Caco-2 (cell line): ENCODE measurements at regions not wholly inside any gene's neighbourhood (a gene's known extent, or its start where the extent isn't known, plus 50 kb on each side); places are given as distances from the start of the nearest gene placed in this dataset.

Experiments
- BruUV-seq: library from RNA; stranded (reverse); fragments of 400-500 nt; replicated peaks from 2 replicates; lab custom pipeline; 2021; lab: Mats Ljungman, UMichigan
- CTCF ChIA-PET: fragments of 300-600 bp; sonication (Branson Sonifier 250); formaldehyde crosslinking; loops from one replicate; lab custom pipeline; 2022; ENCODE audit warnings: antibody characterized with exemption; lab: Charles Lee
- POLR2A ChIA-PET: fragments of 300-600 bp; sonication (Branson Sonifier 250); formaldehyde crosslinking; loops from one replicate; lab custom pipeline; 2022; ENCODE audit warnings: antibody characterized with exemption; lab: Charles Lee
- DNase-seq, 2 experiments: peaks; one replicate each; pipeline versions ENCODE4 v3.0.0 to v3.0.0-alpha.2; 2020 to 2022
- H3K27me3 ChIP-seq: replicated peaks from 2 replicates; pipeline ENCODE4 v1.6.0; 2011; ENCODE audit warnings: low read length; ENCODE audit not compliant: control insufficient read depth, insufficient read depth
- H3K36me3 ChIP-seq: 2 replicates; pipeline ENCODE4 v1.5.1; 2011; ENCODE audit warnings: low read length; ENCODE audit not compliant: control insufficient read depth, insufficient read depth
- H3K4me1 ChIP-seq: fragments of 250-450 bp; sonication (Bioruptor Pico); 2 replicates; pipeline ENCODE4 v1.5.1; 2020; ENCODE audit warnings: mild to moderate bottlenecking
- H3K4me3 ChIP-seq: 2 replicates; pipeline ENCODE4 v1.5.1; 2011; ENCODE audit warnings: low read depth, mild to moderate bottlenecking, control low read depth, low read length
- H3K9me3 ChIP-seq: fragments of 250-450 bp; sonication (Bioruptor Pico); 2 replicates; pipeline ENCODE4 v1.5.1; 2020; ENCODE audit warnings: mild to moderate bottlenecking, moderate library complexity
- H3K27ac Mint-ChIP-seq: one replicate; pipeline ENCODE4 v1.8.0; 2022; ENCODE audit warnings: mixed read lengths; ENCODE audit not compliant: unreplicated experiment
- H3K27me3 Mint-ChIP-seq: one replicate; pipeline ENCODE4 v1.8.0; 2022; ENCODE audit warnings: mixed read lengths; ENCODE audit not compliant: insufficient read depth, unreplicated experiment
- H3K36me3 Mint-ChIP-seq: one replicate; pipeline ENCODE4 v1.8.0; 2022; ENCODE audit warnings: mild to moderate bottlenecking, mixed read lengths; ENCODE audit not compliant: insufficient read depth, unreplicated experiment
- H3K4me1 Mint-ChIP-seq: one replicate; pipeline ENCODE4 v1.8.0; 2022; ENCODE audit warnings: low read depth, mixed read lengths; ENCODE audit not compliant: unreplicated experiment
- H3K4me3 Mint-ChIP-seq: one replicate; pipeline ENCODE4 v1.8.0; 2022; ENCODE audit warnings: mild to moderate bottlenecking, moderate library complexity, mixed read lengths; ENCODE audit not compliant: unreplicated experiment
- H3K9me3 Mint-ChIP-seq: one replicate; pipeline ENCODE4 v1.8.0; 2022; ENCODE audit warnings: mixed read lengths; ENCODE audit not compliant: unreplicated experiment
- CTCF ChIP-seq, 2 experiments: fragments of 200-600 bp in 1 of 2; IDR thresholded peaks; 1 replicate in 1 of 2; 2 replicates in 1 of 2; pipeline versions ENCODE4 v1.5.1 to v1.8.0; 2011 to 2022; ENCODE audit warnings: antibody characterized with exemption in 1 of 2, control low read depth in 1 of 2, inconsistent platforms in 1 of 2, low read depth in 1 of 2, low read length in 1 of 2, mild to moderate bottlenecking in 1 of 2, moderate library complexity in 1 of 2; ENCODE audit not compliant: insufficient read depth in 1 of 2, severe bottlenecking in 1 of 2, unreplicated experiment in 1 of 2
- intact Hi-C: fragments of 100-400 bp; cut with micrococcal nuclease; formaldehyde crosslinking; loops from one replicate; pipeline ENCODE4 v1.10.0; 2022; ENCODE audit not compliant: unreplicated experiment

- DNase-seq, result peak; percentile 3 to 31
- H3K4me1 ChIP-seq, result no peaks in the 10 kb centered on the region
- no peaks in the 10 kb centered on the region for H3K36me3 Mint-ChIP-seq
- BruUV-seq, result no TSS peak
- H3K4me1 Mint-ChIP-seq, result no peaks in the 10 kb centered on the region
- no peak overlapping the region for H3K4me3 Mint-ChIP-seq
- ChIA-PET CTCF (no interaction called here), POLR2A (no interaction called here)
- H3K9me3 Mint-ChIP-seq, result peaks cover 16% of the 10 kb centered on the region
- no peaks in the 10 kb centered on the region for H3K27me3 ChIP-seq
- H3K36me3 ChIP-seq, result no peaks in the 10 kb centered on the region
- no peak overlapping the region for H3K27ac Mint-ChIP-seq
- H3K27me3 Mint-ChIP-seq, result no peaks in the 10 kb centered on the region
- no peak for TF ChIP-seq CTCF (IDR thresholded peaks at IDR 0.05; ENCODE audit: insufficient read depth in 1 of 2, low read depth in 1 of 2, low read length in 1 of 2, severe bottlenecking in 1 of 2, unreplicated experiment in 1 of 2)
- intact Hi-C loops, result no loop called here
- no peak overlapping the region for H3K4me3 ChIP-seq
- H3K9me3 ChIP-seq, result no peaks in the 10 kb centered on the region
Observed at GRCh38 chr5:124365361-124365801, 381.1 kb downstream of the ZNF608 start.

- no peak for DNase-seq
- no peak for TF ChIP-seq CTCF (IDR thresholded peaks at IDR 0.05; ENCODE audit: insufficient read depth in 1 of 2, low read depth in 1 of 2, low read length in 1 of 2, severe bottlenecking in 1 of 2, unreplicated experiment in 1 of 2)
- Mint-ChIP-seq H3K27ac (no peak overlapping the region), H3K36me3 (no peaks in the 10 kb centered on the region), H3K4me3 (no peak overlapping the region), H3K4me1 (peaks cover 10% of the 10 kb centered on the region), H3K27me3 (no peaks in the 10 kb centered on the region), H3K9me3 (peaks cover 49% of the 10 kb centered on the region)
- ChIA-PET CTCF (no interaction called here), POLR2A (no interaction called here)
- intact Hi-C loops, result no loop called here
- BruUV-seq, result no TSS peak
- Histone ChIP-seq H3K9me3 (no peaks in the 10 kb centered on the region), H3K27me3 (no peaks in the 10 kb centered on the region), H3K4me1 (peaks cover 12% of the 10 kb centered on the region), H3K4me3 (no peak overlapping the region), H3K36me3 (no peaks in the 10 kb centered on the region)
Observed at GRCh38 chr5:124355928-124356327, 390.5 kb downstream of the ZNF608 start.

- DNase-seq, result no peak
- POLR2A ChIA-PET, result no interaction called here
- CTCF ChIA-PET, result no interaction called here
- no peaks in the 10 kb centered on the region for H3K36me3 Mint-ChIP-seq
- H3K4me1 Mint-ChIP-seq, result peaks cover 10% of the 10 kb centered on the region
- TF ChIP-seq CTCF (IDR thresholded peaks at IDR 0.05; ENCODE audit: insufficient read depth in 1 of 2, low read depth in 1 of 2, low read length in 1 of 2, severe bottlenecking in 1 of 2, unreplicated experiment in 1 of 2), result no peak
- BruUV-seq, result no TSS peak
- H3K27me3 Mint-ChIP-seq, result no peaks in the 10 kb centered on the region
- H3K27ac Mint-ChIP-seq, result no peak overlapping the region
- intact Hi-C loops, result no loop called here
- no peaks in the 10 kb centered on the region for H3K27me3 ChIP-seq
- H3K4me3 Mint-ChIP-seq, result no peak overlapping the region
- no peaks in the 10 kb centered on the region for H3K36me3 ChIP-seq
- H3K9me3 ChIP-seq, result no peaks in the 10 kb centered on the region
- H3K9me3 Mint-ChIP-seq, result peaks cover 38% of the 10 kb centered on the region
- H3K4me1 ChIP-seq, result peaks cover 12% of the 10 kb centered on the region
- no peak overlapping the region for H3K4me3 ChIP-seq
Observed at GRCh38 chr5:124353016-124353415, 393.4 kb downstream of the ZNF608 start.
